C4-2B (cell line): ENCODE measurements at regions not wholly inside any gene's neighbourhood (a gene's known extent, or its start where the extent isn't known, plus 50 kb on each side); places are given as distances from the start of the nearest gene placed in this dataset.
"Not testable (repeated sequence)": the region's sequence is repeated elsewhere in the genome, so short reads cannot be mapped to it uniquely, and the experiment has no call there.

Experiments
- ZFX ChIP-seq: fragments of 450-650 bp; IDR thresholded peaks from 2 replicates; pipeline ENCODE4 v1.6.1; 2017
- TF ChIP-seq, protein P1 (sequence below): fragments of 450-650 bp; conservative IDR thresholded peaks from 2 replicates; pipeline ENCODE4 v1.5.1; 2017; ENCODE audit warnings: mild to moderate bottlenecking

DNA sequence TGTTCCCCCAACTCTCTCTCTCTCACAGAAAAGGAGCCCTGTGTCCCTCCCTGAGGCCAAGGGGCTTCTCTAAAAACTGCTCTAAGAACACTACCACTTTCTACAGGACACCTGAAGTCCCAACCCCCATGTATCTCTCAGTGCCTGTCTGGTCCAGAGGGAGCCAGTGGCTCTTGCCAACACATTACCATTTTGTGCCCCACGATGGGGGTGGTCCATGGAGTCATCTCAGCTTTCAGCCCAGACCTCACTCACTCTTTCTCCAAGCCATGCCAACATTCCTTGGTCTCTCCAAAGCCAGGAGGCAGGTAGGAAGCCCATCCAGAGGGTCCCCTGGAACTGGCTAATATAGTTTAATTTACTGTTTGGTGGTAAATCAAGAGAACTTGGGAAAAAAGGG, 962.1 kb upstream of the DEFB115 start:
- TF ChIP-seq, protein P1, sequence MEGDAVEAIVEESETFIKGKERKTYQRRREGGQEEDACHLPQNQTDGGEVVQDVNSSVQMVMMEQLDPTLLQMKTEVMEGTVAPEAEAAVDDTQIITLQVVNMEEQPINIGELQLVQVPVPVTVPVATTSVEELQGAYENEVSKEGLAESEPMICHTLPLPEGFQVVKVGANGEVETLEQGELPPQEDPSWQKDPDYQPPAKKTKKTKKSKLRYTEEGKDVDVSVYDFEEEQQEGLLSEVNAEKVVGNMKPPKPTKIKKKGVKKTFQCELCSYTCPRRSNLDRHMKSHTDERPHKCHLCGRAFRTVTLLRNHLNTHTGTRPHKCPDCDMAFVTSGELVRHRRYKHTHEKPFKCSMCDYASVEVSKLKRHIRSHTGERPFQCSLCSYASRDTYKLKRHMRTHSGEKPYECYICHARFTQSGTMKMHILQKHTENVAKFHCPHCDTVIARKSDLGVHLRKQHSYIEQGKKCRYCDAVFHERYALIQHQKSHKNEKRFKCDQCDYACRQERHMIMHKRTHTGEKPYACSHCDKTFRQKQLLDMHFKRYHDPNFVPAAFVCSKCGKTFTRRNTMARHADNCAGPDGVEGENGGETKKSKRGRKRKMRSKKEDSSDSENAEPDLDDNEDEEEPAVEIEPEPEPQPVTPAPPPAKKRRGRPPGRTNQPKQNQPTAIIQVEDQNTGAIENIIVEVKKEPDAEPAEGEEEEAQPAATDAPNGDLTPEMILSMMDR, result not testable (repeated sequence)
- not testable (repeated sequence) for TF ChIP-seq ZFX
